AG09309 (cell line): ENCODE measurements at regions not wholly inside any gene's neighbourhood (a gene's known extent, or its start where the extent isn't known, plus 50 kb on each side); places are given as distances from the start of the nearest gene placed in this dataset.

Source experiments
- DNase-seq: peaks from one replicate; pipeline ENCODE4 v3.0.0-alpha.2; 2010; ENCODE audit warnings: low read depth
- H3K4me3 ChIP-seq: 2 replicates; pipeline ENCODE4 v1.5.1; 2011; ENCODE audit warnings: mild to moderate bottlenecking, low read depth, low read length, moderate library complexity; ENCODE audit not compliant: control insufficient read depth
- CTCF ChIP-seq: IDR thresholded peaks from 2 replicates; pipeline ENCODE4 v1.5.1; 2011; ENCODE audit warnings: mild to moderate bottlenecking, low read depth, low read length, inconsistent platforms; ENCODE audit not compliant: insufficient read depth, control insufficient read depth; ENCODE audit errors: missing control alignments

DNA sequence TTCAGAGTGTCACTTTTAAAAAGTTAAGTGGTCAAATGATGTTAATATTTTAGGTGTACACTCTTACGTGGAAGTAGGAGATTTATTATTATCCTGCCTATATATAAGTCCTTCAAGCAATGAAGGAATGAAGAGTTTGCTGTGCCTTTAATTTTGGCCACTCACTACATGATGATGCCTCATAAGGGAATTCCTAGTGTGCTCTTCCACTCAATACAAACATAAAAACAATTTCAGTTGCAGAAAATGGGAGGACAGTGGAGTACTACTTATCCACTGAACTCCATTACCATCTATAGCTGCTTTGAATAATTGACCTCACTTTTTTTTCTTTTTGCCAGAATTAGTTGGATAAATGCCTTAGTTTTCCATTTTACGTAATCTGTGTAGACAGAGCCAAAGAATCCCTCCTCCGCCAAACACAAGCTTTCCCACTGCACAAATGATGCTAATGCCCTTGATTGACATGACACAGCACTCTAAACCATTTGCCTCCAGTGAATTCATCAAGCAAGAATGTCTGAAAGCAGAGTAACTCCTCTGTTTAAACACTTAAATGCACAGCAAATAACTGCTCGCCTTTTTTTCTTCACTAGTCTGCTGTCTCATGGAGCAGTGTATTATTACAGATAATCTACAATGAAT is 751.1 kb upstream of the FANCL start:
- no peak overlapping the region for H3K4me3 ChIP-seq
- DNase-seq: no peak
- no peak for TF ChIP-seq CTCF

DNA sequence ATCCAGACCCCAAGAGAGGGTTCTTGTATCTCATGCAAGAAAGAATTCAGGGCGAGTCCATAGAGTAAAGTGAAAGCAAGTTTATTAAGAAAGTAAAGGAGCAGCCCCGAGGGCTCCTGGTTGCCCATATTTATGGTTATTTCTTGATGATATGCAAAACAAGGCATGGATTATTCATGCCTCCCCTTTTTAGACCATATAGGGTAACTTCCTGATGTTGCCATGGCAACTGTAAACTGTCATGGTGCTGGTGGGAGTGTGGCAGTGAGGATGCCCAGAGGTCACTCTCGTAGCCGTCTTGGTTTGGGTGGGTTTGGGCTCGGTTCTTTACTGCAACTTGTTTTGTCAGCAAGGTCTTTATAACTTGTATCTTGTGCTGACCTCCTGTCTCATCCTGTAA is 750.2 kb upstream of the FANCL start:
- DNase-seq: no peak
- no peak overlapping the region for H3K4me3 ChIP-seq
- no peak for TF ChIP-seq CTCF

- H3K4me3 ChIP-seq: no peak overlapping the region
- no peak for DNase-seq
- TF ChIP-seq CTCF: no peak
Measured at GRCh38 chr2:58985541-58985940, 744.4 kb upstream of the FANCL start.

GRCh38 chr2:58984731-58985130 is 743.6 kb upstream of the FANCL start:
- no peak overlapping the region for H3K4me3 ChIP-seq
- no peak for TF ChIP-seq CTCF
- no peak for DNase-seq

DNA sequence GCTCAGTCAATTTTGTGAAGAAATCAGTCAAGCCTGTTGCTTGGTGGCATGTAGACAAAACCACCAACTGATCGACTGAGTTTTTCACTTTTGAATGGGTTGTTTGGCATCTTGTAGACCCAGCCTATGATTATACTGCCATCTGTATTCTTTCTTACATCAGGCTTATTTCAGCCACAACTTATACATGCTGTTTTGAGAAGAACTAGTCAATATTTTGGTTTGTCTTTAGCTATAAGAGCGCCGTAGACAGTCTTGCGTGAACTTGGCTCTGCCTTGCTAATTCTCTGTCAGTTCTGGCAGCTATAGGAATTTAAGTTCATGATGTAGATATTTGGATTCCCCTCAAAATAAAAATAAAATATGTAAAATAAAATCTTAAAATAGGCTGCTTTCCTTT is 742.0 kb upstream of the FANCL start:
- H3K4me3 ChIP-seq: no peak overlapping the region
- TF ChIP-seq CTCF: no peak
- DNase-seq: no peak

DNA sequence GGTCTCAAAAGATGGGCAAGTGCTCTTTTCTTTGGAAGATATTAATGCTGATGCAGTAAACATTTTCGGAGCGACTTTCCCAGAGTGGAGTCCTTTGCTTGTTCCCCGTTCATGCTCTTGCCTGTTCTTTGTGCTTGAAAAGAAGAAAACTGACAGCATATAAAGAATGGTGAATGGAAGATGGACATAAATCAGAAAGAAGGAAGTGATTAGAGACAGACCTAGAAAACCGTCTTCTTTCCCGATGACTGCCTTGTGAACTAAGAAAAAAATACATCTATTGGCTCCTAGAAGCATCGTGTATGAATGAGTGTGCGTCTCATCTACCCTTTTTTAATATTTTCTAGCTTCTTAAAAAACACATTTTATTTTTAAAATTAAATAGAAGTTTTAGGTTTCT is 740.1 kb upstream of the FANCL start:
- H3K4me3 ChIP-seq: no peak overlapping the region
- DNase-seq: no peak
- TF ChIP-seq CTCF: no peak
